ENCODE measurements at regions not wholly inside any gene's neighbourhood (a gene's known extent, or its start where the extent isn't known, plus 50 kb on each side); places are given as distances from the start of the nearest gene placed in this dataset.
A peak's percentile ranks its signal among the peaks of the same experiment; 100 is the strongest.
"Not testable (repeated sequence)": the region's sequence is repeated elsewhere in the genome, so short reads cannot be mapped to it uniquely, and the experiment has no call there.

DNA sequence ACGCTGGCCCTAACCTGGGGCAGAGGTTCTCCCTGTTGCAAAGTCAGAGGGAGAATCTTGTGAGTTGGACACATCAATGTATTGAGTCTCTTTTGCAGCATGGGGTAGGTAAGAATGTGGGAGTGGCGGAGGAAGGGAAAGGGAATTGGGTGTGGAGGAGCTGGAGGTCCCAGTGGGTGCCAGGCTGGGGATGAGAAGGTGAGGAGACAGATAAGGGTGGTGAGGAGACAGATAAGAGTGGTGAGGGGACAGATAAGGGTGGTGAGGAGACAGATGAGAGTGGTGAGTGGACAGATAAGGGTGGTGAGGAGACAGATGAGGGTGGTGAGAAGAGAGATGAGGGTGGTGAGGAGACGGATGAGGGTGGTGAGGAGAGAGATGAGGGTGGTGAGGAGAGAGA, 72.9 kb upstream of the SFSWAP start:
- DNase-seq, result no peak

GRCh38 chr12:131639270-131639940, 71.5 kb upstream of the SFSWAP start:
- DNase-seq, result no peak

- DNase-seq, result peak in 1 of 2 donors; percentile 41
These were observed 70.4 kb upstream of the SFSWAP start for GRCh38 chr12:131640525-131640924.

DNA sequence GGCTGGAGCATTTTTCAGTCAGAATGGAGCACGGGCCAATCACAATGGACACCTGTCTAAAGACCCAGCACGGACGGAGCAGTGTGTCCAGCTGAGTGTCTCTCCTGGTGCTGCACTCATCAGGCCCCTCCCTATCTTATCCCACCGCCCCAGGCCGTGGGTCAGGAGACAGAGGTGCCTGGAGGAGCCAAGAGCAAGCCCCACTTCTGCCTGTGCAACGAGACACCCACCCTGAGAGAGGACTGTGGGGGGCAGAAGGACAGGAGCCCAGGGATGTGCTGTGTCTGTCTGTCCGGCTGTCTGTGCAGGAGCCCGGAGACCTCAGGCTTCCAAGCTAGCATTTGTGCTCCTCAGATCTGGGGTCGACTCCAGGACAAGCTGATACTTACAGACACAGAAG, 69.6 kb upstream of the SFSWAP start:
- DNase-seq, result no peak

DNA sequence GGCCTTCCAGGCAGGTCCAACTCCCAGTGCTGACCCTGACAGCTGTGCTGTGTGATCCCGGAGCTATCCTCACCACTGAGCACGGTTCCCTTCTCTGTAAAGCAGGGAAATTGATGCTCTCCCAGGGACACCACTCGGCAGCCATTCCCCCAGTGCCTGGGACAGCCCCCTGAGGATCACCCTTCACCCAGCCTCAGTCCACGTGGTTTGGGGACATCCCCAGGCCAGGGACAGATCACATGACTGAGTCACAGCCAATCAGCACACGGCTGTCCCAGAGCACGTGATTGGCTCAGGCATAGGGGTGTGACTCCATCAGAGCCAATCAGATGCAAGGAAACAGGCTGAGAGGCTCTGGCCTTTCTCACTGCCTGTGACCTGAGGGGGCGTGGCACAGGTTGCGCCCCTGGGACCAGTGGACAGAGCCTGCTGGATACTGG, 68.8 kb upstream of the SFSWAP start:
- DNase-seq, result no peak

DNA sequence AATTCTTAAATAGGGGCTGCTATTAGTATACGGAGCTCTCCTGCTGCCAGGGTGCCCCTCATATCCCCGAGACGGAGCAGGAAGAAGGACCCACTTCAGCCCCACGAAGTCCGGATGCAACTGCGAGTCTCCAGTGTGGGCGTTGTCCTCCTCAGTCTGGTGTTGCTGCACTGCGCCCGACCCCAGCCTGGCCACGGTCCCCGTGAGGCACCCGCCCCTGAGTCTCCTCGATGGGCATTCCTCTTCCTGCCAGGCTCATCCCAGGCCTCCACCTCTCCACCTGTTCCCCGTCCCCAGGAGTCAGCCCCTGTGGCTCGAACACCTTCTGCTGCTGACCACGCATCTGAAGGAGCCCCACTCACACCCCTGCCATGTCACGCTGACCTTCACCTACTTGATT, 68.1 kb upstream of the SFSWAP start:
- no peak for DNase-seq

DNA sequence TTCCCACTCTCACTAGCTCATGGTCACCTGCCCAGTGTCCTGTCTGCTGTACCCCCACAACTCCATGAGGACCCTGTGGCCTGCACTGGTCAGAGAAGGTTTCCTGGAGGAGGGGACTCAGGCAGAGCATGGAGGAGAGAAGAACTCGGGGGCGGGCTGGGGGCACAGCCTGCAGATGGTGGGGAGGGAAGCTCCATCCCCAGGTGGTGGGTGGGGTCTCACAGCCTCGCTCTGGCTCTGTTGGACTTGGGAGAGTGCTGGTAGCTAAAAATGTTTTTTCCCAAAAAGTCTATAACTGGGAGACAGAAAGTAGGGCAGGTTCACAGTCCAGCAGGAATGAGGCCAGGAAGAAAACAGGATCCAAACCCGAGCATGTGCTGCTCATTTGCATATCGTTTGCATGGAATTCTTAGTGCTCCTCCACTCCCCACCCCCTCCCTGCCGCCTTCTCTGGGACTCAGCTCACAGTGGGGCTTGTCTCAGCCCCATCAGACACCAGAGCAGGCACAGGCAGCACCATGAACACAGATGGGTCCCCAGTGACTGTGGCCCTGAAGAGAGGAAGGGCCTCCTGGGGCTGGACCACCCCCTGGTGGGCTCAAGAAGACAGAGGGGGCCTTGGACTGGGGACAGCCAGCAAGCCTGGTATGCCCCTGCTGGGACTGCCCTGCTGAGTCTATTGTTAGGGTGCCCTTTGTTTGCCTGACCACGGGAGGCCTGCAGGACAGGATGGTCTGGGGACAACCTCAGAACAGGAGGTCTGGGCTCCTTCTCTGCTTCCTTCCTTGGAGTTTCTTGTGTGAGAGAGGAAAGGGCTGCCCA, 67.0 kb upstream of the SFSWAP start:
- peak in 1 of 2 donors; percentile 13 for DNase-seq

- no peak for DNase-seq
These were observed 66.4 kb upstream of the SFSWAP start for GRCh38 chr12:131644481-131644880.

DNA sequence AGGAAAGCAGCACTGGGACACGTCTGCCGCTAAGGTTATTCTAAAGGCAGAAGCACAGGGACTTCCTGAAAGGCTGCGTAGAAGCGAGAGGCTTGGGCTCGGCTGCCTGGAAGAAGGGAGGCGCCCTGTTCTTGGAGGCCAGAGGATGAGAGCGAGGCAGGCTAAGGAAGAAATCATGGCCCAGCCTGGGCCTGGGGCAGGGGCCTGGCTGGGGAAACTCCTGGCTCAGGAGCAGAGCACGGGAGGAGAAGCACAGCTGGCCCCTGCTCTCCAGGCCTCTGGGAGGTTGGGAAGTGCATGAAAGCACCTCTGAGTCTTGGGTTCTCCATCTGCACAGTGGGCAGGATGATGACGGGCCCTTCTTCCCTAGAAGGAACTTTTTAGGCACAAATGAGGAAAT, 66.0 kb upstream of the SFSWAP start:
- not testable (repeated sequence) for DNase-seq

- DNase-seq, result not testable (repeated sequence)
These were observed 65.3 kb upstream of the SFSWAP start for GRCh38 chr12:131645557-131645956.

- DNase-seq, result not testable (repeated sequence)
These were observed 64.4 kb upstream of the SFSWAP start for GRCh38 chr12:131646444-131646843.

DNA sequence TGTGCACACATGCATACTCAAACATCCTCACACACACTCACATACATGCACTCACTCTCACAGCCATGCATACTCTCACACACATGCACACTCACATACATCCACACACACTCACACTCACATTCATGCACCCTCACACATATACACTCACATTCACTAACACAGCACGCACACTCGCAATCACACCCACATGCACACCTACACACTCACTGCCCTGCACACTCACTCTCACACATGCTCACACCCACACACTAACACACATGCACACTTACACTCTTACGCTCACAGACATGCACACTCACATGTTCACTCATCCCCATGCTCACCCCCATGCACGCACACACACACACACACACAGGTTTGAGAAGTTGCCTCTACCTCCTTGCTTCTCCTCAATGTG, 63.2 kb upstream of the SFSWAP start:
- DNase-seq, result no peak

- not testable (repeated sequence) for DNase-seq
These were observed 55.3 kb upstream of the SFSWAP start for GRCh38 chr12:131655469-131656174.

- DNase-seq, result not testable (repeated sequence)
These were observed 54.1 kb upstream of the SFSWAP start for GRCh38 chr12:131656796-131657195.

DNA sequence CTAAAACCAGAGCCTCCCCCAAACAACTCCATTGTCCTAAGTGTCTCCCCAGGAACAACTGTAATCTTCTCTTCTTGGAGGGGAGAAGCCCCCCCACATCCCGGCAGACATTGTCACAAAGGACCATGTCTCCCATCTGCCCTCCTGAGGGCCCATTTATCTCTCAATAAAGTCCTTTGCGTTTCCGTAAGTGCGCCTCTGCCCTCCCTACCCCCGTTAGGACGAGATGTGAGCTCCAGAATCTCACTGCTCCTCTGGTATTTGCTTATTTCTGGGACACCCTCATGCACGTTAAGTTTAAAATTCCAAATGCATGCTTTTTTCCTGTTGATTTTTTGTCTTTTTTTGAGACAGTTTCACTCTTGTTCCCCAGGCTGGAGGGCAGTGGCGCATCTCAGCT, 52.3 kb upstream of the SFSWAP start:
- DNase-seq, result not testable (repeated sequence)

- not testable (repeated sequence) for DNase-seq
These were observed 51.4 kb upstream of the SFSWAP start for GRCh38 chr12:131659484-131659883.

- DNase-seq, result not testable (repeated sequence)
These were observed 50.9 kb upstream of the SFSWAP start for GRCh38 chr12:131659976-131660375.

DNA sequence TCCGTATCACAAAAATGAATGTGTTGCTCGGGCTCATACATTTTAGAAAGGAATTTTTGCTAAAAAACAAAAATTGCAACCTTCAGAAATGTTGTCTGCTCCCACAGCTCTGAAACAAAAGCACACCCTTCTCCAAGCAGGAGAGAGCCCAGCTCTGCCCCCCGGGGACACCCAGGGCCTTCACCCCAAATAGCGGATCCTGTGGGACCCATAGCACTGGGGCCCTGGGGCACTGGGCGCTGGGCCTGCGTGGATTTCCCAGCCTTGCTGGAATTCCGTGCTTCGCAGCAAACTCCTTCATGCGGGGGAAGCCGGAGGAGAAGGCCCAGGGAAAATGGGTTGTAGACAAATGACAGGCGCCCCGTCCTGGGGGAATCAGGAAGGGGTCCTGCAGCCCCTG, 50.5 kb upstream of the SFSWAP start:
- DNase-seq, result not testable (repeated sequence)

Data from hippocampal formation (tissue), 2 donors.